COR-L47 (cell line): ENCODE measurements at regions not wholly inside any gene's neighbourhood (a gene's known extent, or its start where the extent isn't known, plus 50 kb on each side); places are given as distances from the start of the nearest gene placed in this dataset.
"Not testable (repeated sequence)": the region's sequence is repeated elsewhere in the genome, so short reads cannot be mapped to it uniquely, and the experiment has no call there.

Experiments used
- DNase-seq: peaks from one replicate; lab custom pipeline; 2025; lab: John Stamatoyannopoulos, UW

GRCh38 chr4:149986917-149987316 lies 91.3 kb upstream of the DCLK2 start:
- DNase-seq = no peak

- DNase-seq = peak; percentile 73
These were observed 90.7 kb upstream of the DCLK2 start for GRCh38 chr4:149987330-149988086.

GRCh38 chr4:149988087-149988410 lies 90.2 kb upstream of the DCLK2 start:
- no peak for DNase-seq

GRCh38 chr4:149993030-149993429 lies 85.2 kb upstream of the DCLK2 start:
- DNase-seq = no peak

GRCh38 chr4:149995134-149995756 lies 83.0 kb upstream of the DCLK2 start:
- DNase-seq = no peak

GRCh38 chr4:149997881-149998421 lies 80.3 kb upstream of the DCLK2 start:
- no peak for DNase-seq

- peak; percentile 67 for DNase-seq
These were observed 78.7 kb upstream of the DCLK2 start for GRCh38 chr4:149999485-150000074.

- no peak for DNase-seq
These were observed 76.4 kb upstream of the DCLK2 start for GRCh38 chr4:150001815-150002214.

GRCh38 chr4:150002561-150002960 lies 75.7 kb upstream of the DCLK2 start:
- DNase-seq = no peak

GRCh38 chr4:150004481-150004880 lies 73.8 kb upstream of the DCLK2 start:
- DNase-seq = no peak

- DNase-seq = no peak
These were observed 72.7 kb upstream of the DCLK2 start for GRCh38 chr4:150005537-150005936.

- DNase-seq = peak; percentile 14
These were observed 72.0 kb upstream of the DCLK2 start for GRCh38 chr4:150006197-150006596.

- no peak for DNase-seq
These were observed 70.7 kb upstream of the DCLK2 start for GRCh38 chr4:150007512-150007911.

- no peak for DNase-seq
These were observed 69.7 kb upstream of the DCLK2 start for GRCh38 chr4:150008546-150008945.

- no peak for DNase-seq
These were observed 68.7 kb upstream of the DCLK2 start for GRCh38 chr4:150009533-150009932.

GRCh38 chr4:150010525-150011126 lies 67.6 kb upstream of the DCLK2 start:
- peak; percentile 74 for DNase-seq

- DNase-seq = no peak
These were observed 65.3 kb upstream of the DCLK2 start for GRCh38 chr4:150012851-150013360.

GRCh38 chr4:150015910-150016309 lies 62.3 kb upstream of the DCLK2 start:
- not testable (repeated sequence) for DNase-seq

GRCh38 chr4:150016621-150017020 lies 61.6 kb upstream of the DCLK2 start:
- not testable (repeated sequence) for DNase-seq

- DNase-seq = no peak
These were observed 60.0 kb upstream of the DCLK2 start for GRCh38 chr4:150018257-150018656.

- no peak for DNase-seq
These were observed 56.8 kb upstream of the DCLK2 start for GRCh38 chr4:150021483-150021882.

GRCh38 chr4:150023489-150023888 lies 54.8 kb upstream of the DCLK2 start:
- no peak for DNase-seq

- not testable (repeated sequence) for DNase-seq
These were observed 51.3 kb upstream of the DCLK2 start for GRCh38 chr4:150026987-150027386.
